GM23248 (cell line): ENCODE measurements at regions not wholly inside any gene's neighbourhood (a gene's known extent, or its start where the extent isn't known, plus 50 kb on each side); places are given as distances from the start of the nearest gene placed in this dataset.
"Not testable (repeated sequence)": the region's sequence is repeated elsewhere in the genome, so short reads cannot be mapped to it uniquely, and the experiment has no call there.

Experiments used
- DNase-seq: peaks from one replicate; pipeline ENCODE4 v3.0.0-alpha.2; 2015
- H2AFZ ChIP-seq: fragments of 200-600 bp; sonication (generic); 2 replicates; pipeline ENCODE4 v1.6.1; 2016; ENCODE audit warnings: antibody characterized with exemption
- H3F3A ChIP-seq: fragments of 200-600 bp; sonication (generic); 2 replicates; pipeline ENCODE4 v1.6.1; 2016; ENCODE audit warnings: mild to moderate bottlenecking, antibody characterized with exemption, mixed run types; ENCODE audit not compliant: insufficient read depth
- H3K27ac ChIP-seq: fragments of 200-600 bp; sonication (generic); 2 replicates; pipeline ENCODE4 v1.5.1; 2016; ENCODE audit warnings: mild to moderate bottlenecking
- H3K27me3 ChIP-seq: fragments of 200-600 bp; sonication (generic); replicated peaks from 2 replicates; pipeline ENCODE4 v1.6.1; 2016; ENCODE audit warnings: mild to moderate bottlenecking; ENCODE audit not compliant: insufficient read depth
- H3K36me3 ChIP-seq: fragments of 200-600 bp; sonication (generic); 2 replicates; pipeline ENCODE4 v1.6.1; 2016; ENCODE audit warnings: low read depth, mild to moderate bottlenecking
- H3K4me1 ChIP-seq: fragments of 200-600 bp; sonication (generic); 2 replicates; pipeline ENCODE4 v1.6.1; 2016; ENCODE audit warnings: mild to moderate bottlenecking; ENCODE audit not compliant: insufficient read depth
- H3K4me2 ChIP-seq: fragments of 200-600 bp; sonication (generic); one replicate; pipeline ENCODE4 v1.6.1; 2016; ENCODE audit warnings: mild to moderate bottlenecking; ENCODE audit not compliant: unreplicated experiment
- H3K4me3 ChIP-seq: fragments of 200-600 bp; sonication (generic); 2 replicates; pipeline ENCODE4 v1.5.1; 2016; ENCODE audit warnings: mild to moderate bottlenecking
- H3K79me2 ChIP-seq: fragments of 200-600 bp; sonication (generic); 2 replicates; pipeline ENCODE4 v1.6.1; 2016; ENCODE audit warnings: mild to moderate bottlenecking; ENCODE audit not compliant: insufficient read depth
- H3K9ac ChIP-seq: fragments of 200-600 bp; sonication (generic); 2 replicates; pipeline ENCODE4 v1.6.1; 2016; ENCODE audit warnings: mild to moderate bottlenecking
- H3K9me2 ChIP-seq: fragments of 200-600 bp; sonication (generic); 2 replicates; pipeline ENCODE4 v1.6.1; 2016; ENCODE audit warnings: mixed run types, mild to moderate bottlenecking, moderate library complexity; ENCODE audit not compliant: insufficient read depth
- H3K9me3 ChIP-seq: fragments of 200-600 bp; sonication (generic); one replicate; pipeline ENCODE4 v1.6.1; 2017; ENCODE audit warnings: low read depth
- H4K20me1 ChIP-seq: fragments of 200-600 bp; sonication (generic); 2 replicates; pipeline ENCODE4 v1.6.0; 2016; ENCODE audit not compliant: insufficient read depth
- EZH2 ChIP-seq: fragments of 200-600 bp; sonication (generic); IDR thresholded peaks from 2 replicates; pipeline ENCODE4 v1.6.1; 2018; ENCODE audit warnings: antibody characterized with exemption, mild to moderate bottlenecking; ENCODE audit not compliant: insufficient read depth, poor library complexity, severe bottlenecking
- EZH2phosphoT487 ChIP-seq: fragments of 200-600 bp; sonication (generic); IDR thresholded peaks from 2 replicates; pipeline ENCODE4 v1.6.1; 2018; ENCODE audit warnings: antibody characterized with exemption, moderate library complexity, mild to moderate bottlenecking, low read depth; ENCODE audit not compliant: insufficient read depth
- WGBS, 2 experiments: methylation state at CpG; one replicate each; pipeline ENCODE4 v1.1.6; 2015 to 2017; ENCODE audit warnings: low lambda C conversion rate in 2 of 2, low coverage in 1 of 2; ENCODE audit errors: missing lambda C conversion rate in 2 of 2; 5-methylcytosine and 5-hydroxymethylcytosine counted together
- in situ Hi-C: fragments of 300-500 bp; cut with MboI; formaldehyde crosslinking; loops from 2 replicates; pipeline ENCODE4 v1.15.0; 2020

- Histone ChIP-seq H3K4me1 (no peaks in the 10 kb centered on the region), H2AFZ (no peak overlapping the region), H3K9ac (no peak overlapping the region), H3K36me3 (no peaks in the 10 kb centered on the region), H3K9me3 (no peaks in the 10 kb centered on the region), H3K79me2 (no peaks in the 10 kb centered on the region), H3K27me3 (no peaks in the 10 kb centered on the region), H3K4me2 (no peak overlapping the region), H4K20me1 (no peaks in the 10 kb centered on the region), H3K27ac (no peak overlapping the region), H3K4me3 (no peak overlapping the region), H3F3A (no peaks in the 10 kb centered on the region), H3K9me2 (no peaks in the 10 kb centered on the region; the same call in 1 of the 2 replicates)
- no peak for DNase-seq
- 0 to 3% methylated on average over 1 of the region's 1 CpG for WGBS, 2 experiments
- in situ Hi-C loops = no loop called here
- no peak for TF ChIP-seq EZH2
- TF ChIP-seq EZH2phosphoT487 = no peak
Measured at GRCh38 chr4:159922119-159922518, 819.2 kb downstream of the RAPGEF2 start.

- Histone ChIP-seq H3K4me2 (no peak overlapping the region), H3F3A (no peaks in the 10 kb centered on the region), H3K9ac (no peak overlapping the region), H3K27ac (no peak overlapping the region), H3K36me3 (no peaks in the 10 kb centered on the region), H3K4me3 (no peak overlapping the region), H3K4me1 (no peaks in the 10 kb centered on the region), H2AFZ (no peak overlapping the region), H3K9me3 (no peaks in the 10 kb centered on the region), H4K20me1 (no peaks in the 10 kb centered on the region), H3K27me3 (no peaks in the 10 kb centered on the region), H3K9me2 (no peaks in the 10 kb centered on the region; the same call in 1 of the 2 replicates), H3K79me2 (no peaks in the 10 kb centered on the region)
- DNase-seq = no peak
- 34 to 49% methylated on average over 3 of the region's 3 CpGs for WGBS, 2 experiments
- in situ Hi-C loops = no loop called here
- TF ChIP-seq EZH2 (no peak), EZH2phosphoT487 (no peak)
Measured at GRCh38 chr4:159925770-159926169, 822.9 kb downstream of the RAPGEF2 start.

GRCh38 chr4:159926871-159927270, 824.0 kb downstream of the RAPGEF2 start:
- H3K4me1 ChIP-seq = no peaks in the 10 kb centered on the region
- H3K4me3 ChIP-seq = no peak overlapping the region
- no peak overlapping the region for H3K9ac ChIP-seq
- no peak for TF ChIP-seq EZH2phosphoT487
- no peak for TF ChIP-seq EZH2
- no peak overlapping the region for H2AFZ ChIP-seq
- no peaks in the 10 kb centered on the region for H3K36me3 ChIP-seq
- no peaks in the 10 kb centered on the region for H3F3A ChIP-seq
- H3K27me3 ChIP-seq = no peaks in the 10 kb centered on the region
- H3K79me2 ChIP-seq = no peaks in the 10 kb centered on the region
- H4K20me1 ChIP-seq = no peaks in the 10 kb centered on the region
- in situ Hi-C loops = no loop called here
- no peaks in the 10 kb centered on the region for H3K9me3 ChIP-seq
- no peaks in the 10 kb centered on the region for H3K9me2 ChIP-seq
- no peak overlapping the region for H3K27ac ChIP-seq
- DNase-seq = no peak
- no peak overlapping the region for H3K4me2 ChIP-seq
- 0 to 4% methylated on average over 1 of the region's 1 CpG for WGBS, 2 experiments

GRCh38 chr4:159927781-159928180, 824.9 kb downstream of the RAPGEF2 start:
- DNase-seq = no peak
- H3K9me3 ChIP-seq = no peaks in the 10 kb centered on the region
- no peaks in the 10 kb centered on the region for H3K9me2 ChIP-seq
- in situ Hi-C loops = no loop called here
- H3K27ac ChIP-seq = no peak overlapping the region
- no peak overlapping the region for H3K9ac ChIP-seq
- no peaks in the 10 kb centered on the region for H3K79me2 ChIP-seq
- no peak for TF ChIP-seq EZH2phosphoT487
- TF ChIP-seq EZH2 = no peak
- 40 to 44% methylated on average over 6 of the region's 6 CpGs for WGBS, 2 experiments
- H2AFZ ChIP-seq = no peak overlapping the region
- H3K36me3 ChIP-seq = no peaks in the 10 kb centered on the region
- no peaks in the 10 kb centered on the region for H3F3A ChIP-seq
- no peak overlapping the region for H3K4me3 ChIP-seq
- no peaks in the 10 kb centered on the region for H4K20me1 ChIP-seq
- H3K4me1 ChIP-seq = no peaks in the 10 kb centered on the region
- H3K4me2 ChIP-seq = no peak overlapping the region
- no peaks in the 10 kb centered on the region for H3K27me3 ChIP-seq

GRCh38 chr4:159934602-159935001, 831.7 kb downstream of the RAPGEF2 start:
- H3K9me3 ChIP-seq, H3K9me2 ChIP-seq, H3K4me3 ChIP-seq, H2AFZ ChIP-seq, H3K4me2 ChIP-seq, H4K20me1 ChIP-seq, DNase-seq, H3K79me2 ChIP-seq, H3K9ac ChIP-seq, H3K36me3 ChIP-seq, H3F3A ChIP-seq, H3K27me3 ChIP-seq, H3K27ac ChIP-seq, H3K4me1 ChIP-seq, in situ Hi-C loops: not testable (repeated sequence)
- WGBS, 2 experiments = 41 to 50% methylated on average over 7 to 8 of the region's 8 CpGs
